Activated CD4-positive, CD25-positive, alpha-beta regulatory T cell treated with anti-CD3 and anti-CD28 coated beads, Interleukin-2, amount 50 U/mL, for 24 hours (primary cell): ENCODE measurements at regions not wholly inside any gene's neighbourhood (a gene's known extent, or its start where the extent isn't known, plus 50 kb on each side); places are given as distances from the start of the nearest gene placed in this dataset.

Source experiments
- ATAC-seq, 2 donors: fragments of 150-1000 bp; cut with Tn5 transposase; one replicate each; pipeline ENCODE4 v1.10.0; 2021; ENCODE audit warnings: mild to moderate bottlenecking in 1 of 2, moderate library complexity in 1 of 2

DNA sequence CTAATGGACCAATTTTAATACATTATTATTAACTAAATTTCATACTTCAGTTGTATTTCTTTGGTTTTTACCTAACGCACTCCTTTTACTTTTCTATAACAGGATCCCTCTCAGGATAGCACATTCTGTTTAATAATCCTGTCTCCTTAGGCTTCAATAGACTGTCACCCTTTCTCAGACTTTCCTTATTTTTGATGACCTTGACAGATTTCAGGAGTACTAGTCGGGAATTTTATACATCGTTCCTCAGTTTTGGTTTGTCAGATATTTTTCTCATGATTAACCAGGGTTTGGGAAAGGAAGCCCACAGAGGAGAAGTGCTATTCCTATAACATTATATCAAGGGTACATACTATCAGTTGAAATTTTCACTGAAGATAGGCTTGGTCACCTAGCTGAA is 768.0 kb upstream of the GJE1 start:
- ATAC-seq: no peak

DNA sequence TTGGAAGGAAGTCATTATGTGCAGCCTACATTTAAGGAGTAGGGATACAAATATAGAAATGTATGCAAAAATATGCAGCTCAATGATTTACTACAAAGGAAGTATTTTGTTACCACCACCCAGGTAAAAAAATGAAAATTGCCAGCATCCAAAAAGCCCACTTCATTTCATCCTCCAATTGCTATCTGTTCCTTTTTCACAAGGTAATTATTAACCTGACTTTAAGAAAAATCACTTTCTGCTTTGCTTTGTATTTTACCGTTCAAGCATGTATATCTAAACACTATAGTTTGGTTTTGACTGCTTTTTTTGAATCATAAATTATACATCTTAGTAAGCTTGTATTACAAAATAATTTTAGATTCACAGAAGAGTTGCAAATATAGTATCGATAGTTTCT is 768.5 kb upstream of the GJE1 start:
- no peak for ATAC-seq

DNA sequence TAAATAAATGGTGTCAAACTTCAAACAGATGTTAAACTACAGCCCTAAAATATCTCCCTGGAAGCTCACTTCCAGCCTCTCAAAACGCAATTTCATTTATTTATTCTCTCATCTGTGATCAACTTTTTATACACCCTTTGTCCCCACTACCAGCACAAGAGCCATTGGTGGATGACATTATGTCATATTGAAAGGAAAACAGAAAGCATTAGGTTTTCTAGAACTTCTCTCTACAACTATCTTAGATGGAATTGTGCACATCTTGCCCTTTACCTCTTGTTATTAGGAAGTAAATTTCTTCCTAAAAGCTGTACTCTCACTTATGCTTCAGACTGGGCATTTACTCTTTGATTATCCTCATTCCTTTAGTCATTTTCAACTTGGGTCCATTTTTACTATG is 771.2 kb upstream of the GJE1 start:
- no peak for ATAC-seq

DNA sequence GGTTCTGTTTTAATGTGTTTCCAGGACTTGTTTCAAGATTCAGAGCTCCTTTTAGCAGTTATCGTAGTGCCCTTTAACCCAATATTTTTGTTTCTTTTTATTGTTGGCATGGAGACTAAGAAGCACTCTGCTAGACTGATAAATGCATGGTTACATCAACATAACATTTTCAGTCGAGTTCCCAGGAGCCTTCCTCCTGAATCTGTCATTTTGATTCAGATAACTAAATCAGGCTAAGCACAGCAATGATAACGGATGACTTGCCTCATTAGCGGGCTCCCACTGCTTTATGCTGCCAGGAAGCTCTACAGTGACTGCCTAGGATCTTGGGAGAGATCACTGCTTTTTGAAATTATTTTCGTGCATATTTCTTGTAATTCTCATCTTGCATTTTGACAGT is 772.8 kb upstream of the GJE1 start:
- ATAC-seq: no peak

DNA sequence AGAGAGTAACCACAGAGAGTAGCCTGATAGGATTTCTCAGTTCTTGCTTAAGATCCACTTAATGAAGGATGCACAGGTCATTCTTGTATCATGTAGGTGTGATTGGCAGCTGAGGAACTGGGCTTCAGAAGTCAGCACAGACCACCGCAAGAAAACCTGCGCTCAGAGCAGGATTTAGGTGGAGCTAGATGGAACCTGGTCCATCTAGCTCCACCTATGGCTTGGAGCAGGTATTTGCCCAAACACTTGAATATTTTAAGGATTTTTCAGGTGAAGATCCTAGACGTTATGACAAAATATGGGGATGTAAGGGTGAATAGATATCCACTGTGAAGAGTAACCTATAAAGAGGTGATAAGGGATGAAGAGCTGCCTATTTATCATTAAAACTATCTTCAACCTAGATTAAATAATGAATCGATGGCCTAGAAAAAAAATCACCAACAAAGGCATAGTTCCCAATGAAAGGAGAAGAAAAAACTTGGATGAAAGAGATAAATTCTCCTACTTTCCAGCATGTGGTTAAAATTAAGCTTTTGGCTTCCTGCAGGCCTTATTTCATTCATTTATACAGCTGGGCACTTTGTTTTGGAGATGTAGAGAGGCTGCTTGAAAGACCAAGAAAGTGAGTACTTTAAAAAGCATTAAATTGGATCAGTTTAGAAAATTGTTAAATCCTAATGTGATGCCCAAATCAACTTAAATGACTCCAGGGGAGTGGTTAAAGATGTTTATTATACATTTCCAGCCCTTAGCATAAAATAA is 778.4 kb upstream of the GJE1 start:
- no peak for ATAC-seq

DNA sequence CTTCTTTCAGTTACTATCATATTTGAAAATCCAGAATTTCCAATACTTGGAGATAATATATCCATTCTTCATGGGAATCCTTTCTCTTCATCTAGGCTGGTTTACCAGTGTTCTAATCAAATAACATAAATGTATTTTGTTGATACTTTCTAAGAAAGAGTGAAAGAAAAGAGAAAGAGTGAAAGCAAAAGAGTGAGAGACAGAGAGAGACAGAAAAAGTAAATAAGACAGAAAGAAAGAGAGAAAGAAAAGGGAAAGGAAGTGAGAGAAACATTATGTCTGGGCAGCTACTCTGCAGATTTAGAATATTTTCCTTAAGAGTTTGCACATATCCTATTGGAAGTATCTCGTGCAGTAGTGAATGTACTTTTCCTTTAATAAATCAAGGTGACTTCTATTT is 781.0 kb upstream of the GJE1 start:
- ATAC-seq: no peak

DNA sequence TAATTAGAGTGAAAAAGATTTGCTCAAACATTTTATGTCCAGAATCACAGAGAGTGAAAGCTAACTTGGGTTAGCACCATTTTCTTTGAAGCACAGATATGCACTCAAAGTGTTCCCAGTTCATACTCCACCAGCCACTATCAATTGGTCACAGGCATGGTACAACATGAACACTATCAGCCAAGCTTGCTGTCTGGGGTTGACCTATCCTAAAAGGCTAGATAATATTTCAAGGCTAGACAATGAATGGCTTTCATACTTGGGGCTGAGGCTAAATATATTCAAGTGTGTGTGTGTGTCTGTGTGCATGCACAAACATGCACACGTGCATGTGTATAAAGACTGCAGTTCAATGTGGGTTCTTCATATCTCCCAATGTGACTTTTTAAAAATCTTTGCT is 783.0 kb upstream of the GJE1 start:
- no peak for ATAC-seq

DNA sequence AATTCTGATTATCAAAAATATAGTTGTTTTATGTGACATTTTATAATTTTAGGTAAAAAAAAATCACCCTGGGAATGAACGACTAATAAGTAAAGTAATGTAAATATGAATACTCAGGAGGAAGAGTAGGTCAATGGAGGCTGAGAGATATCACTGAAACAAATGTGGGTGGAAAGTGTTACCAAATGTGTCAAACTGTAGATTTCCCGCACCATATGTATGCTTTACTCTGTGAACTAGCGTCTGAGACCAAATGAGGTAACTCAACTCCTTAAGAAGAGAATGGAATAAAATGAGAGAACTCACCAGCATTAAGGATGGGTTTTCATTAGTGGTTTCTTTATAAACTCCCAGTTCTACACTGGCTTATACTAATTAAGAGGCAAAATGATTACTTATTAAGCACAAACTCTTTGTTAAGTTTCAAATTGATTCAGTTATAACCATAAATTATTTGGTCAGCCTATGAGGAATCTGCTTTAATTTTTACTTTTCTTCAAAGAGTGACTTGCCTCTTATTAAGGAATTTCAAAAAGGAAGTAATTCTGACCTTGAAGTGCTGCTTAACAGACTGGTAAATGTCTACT is 784.7 kb upstream of the GJE1 start:
- no peak for ATAC-seq

DNA sequence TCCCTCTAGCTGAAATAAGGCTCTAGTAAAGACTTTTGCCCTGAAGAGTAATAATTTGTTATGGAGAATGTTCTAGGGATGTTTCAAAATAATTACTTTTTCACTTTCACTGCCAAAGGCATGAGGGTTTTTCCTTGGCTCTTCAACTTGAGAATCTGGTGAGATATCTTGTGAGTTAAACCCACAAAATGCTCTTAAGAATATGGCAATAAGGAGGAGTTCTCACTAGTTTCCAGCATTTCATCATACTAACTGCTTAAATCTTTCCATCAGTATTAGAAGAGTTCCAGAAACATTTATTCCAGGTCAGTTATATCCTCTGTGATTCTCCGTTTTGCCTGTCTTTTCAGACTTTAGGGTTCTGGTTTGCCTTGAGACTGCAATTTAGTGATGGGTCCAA is 785.6 kb upstream of the GJE1 start:
- no peak for ATAC-seq

DNA sequence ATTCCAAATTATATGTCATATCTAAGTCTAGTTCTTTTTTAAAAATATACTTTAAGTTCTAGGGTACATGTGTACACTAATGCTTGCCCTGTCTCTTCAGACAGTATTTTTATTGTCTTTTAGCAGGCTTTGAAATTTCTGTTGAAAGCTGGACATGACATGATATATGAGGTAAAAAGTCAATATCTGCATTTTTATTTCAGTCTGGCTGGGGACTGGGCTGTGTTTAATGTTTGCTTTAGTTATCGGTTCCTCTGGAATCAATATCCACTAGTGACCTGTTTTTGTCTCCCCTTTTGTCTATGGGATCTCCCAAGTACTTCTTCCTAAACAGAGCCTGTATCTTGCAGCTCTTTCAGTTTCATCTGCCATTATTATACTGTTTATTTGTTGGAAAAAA is 786.2 kb upstream of the GJE1 start:
- ATAC-seq: no peak

DNA sequence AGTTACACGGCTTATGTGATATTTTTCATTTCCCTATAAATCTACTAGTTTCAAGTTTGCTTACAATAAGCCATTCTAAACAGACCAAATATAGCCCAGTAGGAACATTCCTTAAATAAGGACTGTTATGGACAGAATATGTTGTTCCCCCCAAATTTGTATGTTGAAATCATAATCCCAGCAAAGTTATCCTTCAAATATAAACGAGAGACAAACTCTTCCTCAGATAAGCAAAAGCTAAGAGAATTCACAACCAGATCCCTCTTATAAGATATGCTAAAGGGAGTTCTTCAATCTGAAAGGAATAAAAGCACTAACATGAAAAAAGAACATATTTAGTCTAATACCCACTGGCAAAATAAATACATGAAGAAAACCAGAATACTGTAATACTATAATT is 795.5 kb upstream of the GJE1 start:
- no peak for ATAC-seq

DNA sequence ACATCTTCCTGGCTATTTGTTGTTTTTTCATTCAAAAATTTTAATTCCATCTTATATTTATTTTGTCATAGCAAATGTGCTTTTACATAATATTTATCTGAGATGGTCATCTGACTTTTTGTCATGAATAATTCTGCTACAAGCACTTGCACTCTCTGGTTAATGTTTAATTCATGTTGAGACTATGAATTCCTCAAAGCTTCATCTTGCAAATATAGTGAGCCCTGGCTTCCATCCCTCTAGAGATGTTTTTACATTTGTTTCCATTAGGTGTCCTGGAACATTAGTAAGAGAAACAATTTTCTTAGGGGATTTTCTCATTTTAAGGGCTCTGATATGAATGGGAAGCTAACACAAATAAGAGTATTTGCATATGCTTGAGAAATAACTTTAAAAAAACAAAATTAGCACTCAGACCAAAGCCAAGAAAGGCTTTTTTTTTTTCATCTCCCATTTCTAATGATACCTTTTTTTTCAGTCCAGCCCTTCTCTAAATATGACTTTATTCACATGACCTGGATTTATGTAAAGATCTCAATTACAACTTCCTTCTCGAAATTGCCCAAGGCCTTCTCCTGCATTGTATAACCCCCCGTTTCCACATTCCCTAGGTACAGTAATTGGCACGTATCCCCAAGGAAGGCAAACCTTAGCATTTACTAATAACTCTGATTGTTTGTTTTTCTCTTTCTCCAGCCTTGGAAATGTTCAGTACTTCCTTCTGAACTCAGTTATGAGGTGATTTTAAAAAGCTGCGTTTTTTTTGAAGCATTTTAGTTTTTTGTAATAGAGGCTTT is 797.0 kb upstream of the GJE1 start:
- no peak for ATAC-seq

DNA sequence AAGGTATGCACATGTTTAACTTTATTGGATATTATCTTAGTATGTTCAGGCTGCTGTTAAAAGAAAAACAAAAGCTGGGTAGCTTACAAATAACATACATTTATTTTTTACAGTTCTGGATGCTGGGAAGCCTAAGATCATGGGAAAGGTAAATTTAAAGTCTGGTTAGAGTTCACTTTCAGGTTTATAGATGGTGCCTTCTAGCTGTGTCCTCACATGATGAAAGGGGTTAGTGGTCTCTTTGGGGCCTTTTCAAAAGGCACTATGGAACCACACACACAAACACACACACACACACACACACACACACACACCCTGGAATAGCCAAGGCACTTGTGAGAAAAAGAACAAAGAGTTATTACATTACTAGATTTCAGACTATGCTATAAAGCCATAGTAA is 805.8 kb upstream of the GJE1 start:
- ATAC-seq: no peak

DNA sequence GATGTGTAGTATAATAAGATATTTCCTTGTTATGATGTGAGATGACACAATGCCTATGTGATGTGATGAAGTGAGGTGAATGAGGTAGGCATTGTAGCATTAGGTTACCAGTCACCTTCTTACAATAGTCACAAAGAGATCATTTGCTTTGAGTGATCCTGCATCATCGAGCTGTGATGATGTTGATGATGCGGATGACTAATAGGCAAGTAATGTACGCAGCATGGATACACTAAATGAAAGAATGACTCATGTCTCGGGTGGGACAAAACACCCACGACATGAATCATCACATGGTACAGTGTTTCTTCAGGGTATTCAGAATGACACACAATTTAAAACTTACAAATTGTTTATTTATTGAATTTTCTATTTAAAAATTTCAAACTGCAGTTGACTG is 806.3 kb upstream of the GJE1 start:
- ATAC-seq: peak; percentile 99 to 100

DNA sequence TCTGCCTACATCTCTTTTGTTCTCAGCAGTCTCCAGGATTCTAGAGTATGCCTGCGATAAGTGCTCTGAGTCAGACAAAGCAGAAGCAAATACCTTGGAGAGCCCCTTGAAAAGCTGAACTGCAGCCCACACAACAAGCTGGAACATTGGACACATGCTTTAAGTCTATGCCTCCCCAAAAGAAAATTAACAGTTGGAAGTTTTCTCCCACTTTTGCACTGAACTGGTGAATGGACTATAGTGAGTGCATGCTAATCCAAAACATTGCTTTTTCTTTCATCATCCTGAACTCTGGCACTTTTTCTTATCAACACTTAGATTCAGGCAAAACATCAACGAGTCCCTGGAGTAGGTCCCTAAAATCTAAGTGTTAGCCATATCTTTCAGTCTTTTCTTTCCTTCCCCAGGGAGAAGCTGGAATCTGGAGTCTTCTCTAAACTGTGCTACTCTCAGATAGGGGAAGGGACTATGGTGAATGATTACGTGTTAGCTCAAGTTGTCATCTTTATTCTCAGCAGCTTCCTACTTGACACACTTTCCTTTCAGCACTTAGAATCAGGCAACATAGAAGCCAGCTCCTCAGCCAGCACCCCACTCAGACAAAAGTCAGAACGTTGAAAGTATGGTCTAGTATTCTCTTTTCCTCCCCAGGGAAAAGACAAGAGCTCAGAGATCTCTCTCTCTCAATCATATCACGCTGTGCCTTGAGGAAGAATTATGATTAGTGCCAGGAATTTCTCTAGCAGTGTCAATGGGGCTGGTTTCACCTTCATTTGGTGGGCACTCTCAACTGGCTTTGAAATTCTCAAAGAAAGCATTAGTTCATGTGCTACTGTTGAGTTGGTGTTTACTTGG is 811.0 kb upstream of the GJE1 start:
- no peak for ATAC-seq

DNA sequence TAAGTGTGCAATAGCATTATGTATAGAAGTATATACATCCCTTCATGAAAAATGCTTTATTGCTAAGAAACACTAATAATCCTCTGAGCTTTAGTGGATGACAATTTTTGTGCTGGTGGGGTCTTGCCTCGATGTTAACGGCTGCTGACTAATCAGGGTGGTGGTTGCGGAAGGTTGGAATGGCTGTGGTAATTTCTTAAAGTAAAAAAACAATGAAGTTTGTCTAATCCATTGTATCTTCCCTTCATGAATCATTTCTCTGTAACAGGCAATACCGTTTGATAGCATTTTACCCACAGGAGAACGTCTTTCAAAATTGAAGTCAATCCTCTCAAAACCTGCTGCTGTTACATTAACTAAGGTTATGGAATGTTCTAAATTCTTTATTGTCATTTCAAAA is 816.5 kb upstream of the GJE1 start:
- no peak for ATAC-seq

DNA sequence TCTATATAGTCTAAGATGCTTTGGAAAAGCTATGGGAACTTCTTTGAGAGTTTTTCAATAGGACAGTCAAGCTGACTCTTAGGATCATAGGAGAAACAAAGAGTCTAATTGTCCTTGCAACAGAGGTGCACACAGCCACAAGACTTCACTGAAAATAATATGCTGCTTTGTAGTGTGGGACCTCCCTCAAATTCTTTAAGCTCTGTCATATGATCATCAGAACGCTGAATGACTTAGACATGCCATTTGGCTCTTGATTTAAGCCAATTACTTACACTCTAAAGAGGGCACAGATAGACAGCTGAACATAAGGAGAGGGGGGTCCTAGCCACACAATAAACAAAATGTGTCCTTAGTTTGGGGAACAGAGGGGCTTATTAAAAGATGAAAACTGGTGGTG is 818.7 kb upstream of the GJE1 start:
- no peak for ATAC-seq

DNA sequence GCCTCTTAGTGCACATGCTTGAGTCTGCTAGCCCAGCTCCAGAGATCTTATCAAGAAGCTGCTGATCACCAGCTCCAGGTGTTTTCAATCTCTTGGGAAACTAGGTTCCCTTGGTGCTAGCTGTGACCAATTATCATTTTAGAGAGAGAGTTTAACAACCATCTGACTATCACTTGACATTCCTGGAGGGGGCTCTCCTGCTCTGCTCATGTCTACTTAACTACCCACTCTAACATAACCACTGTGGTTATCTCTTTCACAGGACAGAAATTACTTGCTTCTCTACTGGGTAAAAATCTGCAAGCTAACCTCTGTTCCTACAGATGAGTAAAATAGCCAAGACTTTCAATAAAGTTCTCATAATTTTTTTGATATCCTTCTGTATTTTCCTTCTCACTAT is 823.4 kb upstream of the GJE1 start:
- peak; percentile 44 to 62 for ATAC-seq

DNA sequence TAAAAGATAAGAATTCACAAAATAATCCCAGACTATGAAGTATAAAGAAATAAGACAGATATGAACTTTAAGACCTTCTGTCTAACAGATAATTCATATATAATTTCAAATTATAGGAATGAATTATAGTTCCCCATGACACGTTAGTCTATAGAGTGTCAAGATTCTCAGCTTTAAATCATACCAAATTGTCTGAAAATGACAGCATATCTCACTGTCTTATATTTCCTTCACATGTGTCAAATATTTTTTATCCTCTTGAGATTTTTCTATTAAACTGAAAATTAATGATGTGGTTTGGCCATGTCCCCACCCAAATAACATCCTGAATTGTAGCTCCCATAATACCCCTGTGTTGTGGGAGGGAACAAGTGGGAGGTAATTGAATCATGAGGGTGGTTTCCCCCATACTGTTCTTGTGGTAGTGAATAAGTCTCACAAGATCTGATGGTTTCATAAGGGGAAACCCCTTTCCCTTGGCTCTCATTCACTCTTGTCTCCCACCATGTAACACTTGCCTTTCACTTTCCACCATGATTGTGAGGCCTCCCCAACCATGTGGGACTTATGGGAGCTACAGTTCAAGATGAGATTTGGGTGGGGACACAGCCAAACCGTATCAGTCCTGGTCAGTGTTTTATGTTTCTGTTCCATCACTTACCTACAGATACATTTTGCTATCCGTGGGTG is 825.3 kb upstream of the GJE1 start:
- peak; percentile 82 to 83 for ATAC-seq

DNA sequence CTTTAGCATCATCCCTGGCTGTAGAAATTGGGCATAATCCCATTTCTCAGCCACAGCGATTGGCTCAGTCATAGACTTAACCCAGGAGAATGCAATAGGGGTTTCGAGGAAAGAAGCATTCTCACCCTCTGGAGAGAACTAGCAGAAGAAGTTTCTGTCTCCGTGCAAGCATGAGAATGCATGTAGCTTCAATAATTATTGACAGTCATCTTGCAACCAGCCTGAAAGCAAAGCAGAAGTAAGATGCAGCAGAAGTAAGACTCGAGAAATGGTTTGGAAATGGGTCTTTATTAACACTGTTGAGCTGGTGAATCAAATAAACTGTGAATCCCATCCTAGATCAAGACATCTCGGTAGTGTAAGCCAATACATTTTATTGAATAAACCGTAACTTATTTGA is 828.8 kb upstream of the GJE1 start:
- no peak for ATAC-seq

DNA sequence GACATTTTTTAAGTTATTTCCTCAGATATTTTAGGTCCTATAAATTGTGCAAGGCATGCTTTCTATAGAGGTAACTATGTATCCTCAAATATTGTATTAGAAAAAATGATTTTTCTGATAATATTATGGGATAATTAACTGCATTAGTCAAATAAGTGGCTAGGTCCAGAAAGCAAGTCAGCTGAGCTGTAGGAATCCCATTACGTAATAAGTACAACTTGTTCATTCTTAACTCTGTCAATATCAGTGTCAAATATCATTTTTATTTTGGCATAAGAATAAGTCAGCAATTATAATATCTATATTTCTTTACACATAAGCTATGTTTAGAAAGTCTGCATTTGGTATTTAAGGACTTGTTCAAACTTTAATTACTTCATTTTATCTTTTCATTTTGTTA is 830.9 kb upstream of the GJE1 start:
- ATAC-seq: no peak

DNA sequence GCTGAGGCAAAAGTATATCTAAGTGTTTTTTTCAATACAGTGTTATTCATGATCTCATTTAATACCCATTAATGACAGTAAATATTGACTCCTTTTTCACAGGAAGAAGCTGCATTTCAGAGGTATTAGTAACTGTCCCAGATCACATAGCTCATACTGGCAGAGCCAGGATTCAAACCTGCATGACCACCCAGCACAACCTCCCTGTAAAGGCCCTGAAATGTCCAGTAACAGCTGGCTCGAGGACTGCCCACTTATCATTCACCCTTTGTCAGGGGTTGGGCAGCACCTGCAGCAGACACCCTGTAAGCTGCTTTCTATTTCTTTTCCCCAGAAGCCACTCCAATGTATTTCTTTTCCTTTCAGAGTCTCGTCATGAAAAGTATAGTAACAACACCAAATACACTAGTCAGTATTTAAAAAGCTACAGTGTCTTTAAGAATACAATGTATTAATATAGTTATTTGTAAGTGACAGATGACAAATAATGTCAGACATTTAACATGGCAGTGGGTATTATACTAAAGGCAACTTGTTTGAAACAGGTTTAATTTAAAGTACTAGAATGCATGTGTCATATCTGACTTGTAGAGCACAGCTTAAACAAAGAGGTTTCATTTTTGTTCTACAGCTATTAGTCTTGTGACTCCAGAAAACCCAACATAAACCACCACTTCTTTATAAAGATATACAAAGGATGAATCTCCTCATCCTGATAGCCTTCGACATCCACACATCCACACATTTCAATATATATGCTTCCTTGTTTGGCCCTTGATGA is 841.6 kb upstream of the GJE1 start:
- ATAC-seq: no peak
